NCI-H187 (cell line): ENCODE measurements at regions not wholly inside any gene's neighbourhood (a gene's known extent, or its start where the extent isn't known, plus 50 kb on each side); places are given as distances from the start of the nearest gene placed in this dataset.

Experiments
- DNase-seq, 2 experiments: peaks; one replicate each; lab custom pipeline; 2025; lab: John Stamatoyannopoulos, UW

- no peak for DNase-seq
Measured at GRCh38 chr2:128578406-128579390, 260.0 kb upstream of the HS6ST1 start.

GRCh38 chr2:128579825-128580224, 261.2 kb upstream of the HS6ST1 start:
- no peak for DNase-seq

GRCh38 chr2:128580988-128581848, 262.6 kb upstream of the HS6ST1 start:
- no peak for DNase-seq

DNA sequence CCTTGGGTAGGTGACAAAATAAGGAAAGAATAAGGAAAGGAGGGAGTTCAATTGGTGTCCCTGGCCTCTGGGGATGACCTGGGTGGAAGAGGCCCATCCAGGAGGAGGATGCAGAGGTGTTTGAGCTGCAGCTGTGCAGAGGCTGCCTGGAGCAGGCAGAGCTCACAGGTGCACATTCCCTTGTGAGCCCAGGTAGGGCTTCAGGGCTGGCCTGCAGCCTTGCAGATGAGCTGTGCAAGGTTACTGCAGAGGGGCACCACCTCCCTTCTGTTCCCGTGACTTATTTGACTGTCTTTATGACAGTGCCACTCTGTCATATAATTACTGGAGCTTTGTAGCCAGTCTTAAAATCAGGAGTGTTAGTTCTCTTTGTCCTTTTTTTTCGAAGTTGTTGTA, 263.2 kb upstream of the HS6ST1 start:
- no peak for DNase-seq

DNA sequence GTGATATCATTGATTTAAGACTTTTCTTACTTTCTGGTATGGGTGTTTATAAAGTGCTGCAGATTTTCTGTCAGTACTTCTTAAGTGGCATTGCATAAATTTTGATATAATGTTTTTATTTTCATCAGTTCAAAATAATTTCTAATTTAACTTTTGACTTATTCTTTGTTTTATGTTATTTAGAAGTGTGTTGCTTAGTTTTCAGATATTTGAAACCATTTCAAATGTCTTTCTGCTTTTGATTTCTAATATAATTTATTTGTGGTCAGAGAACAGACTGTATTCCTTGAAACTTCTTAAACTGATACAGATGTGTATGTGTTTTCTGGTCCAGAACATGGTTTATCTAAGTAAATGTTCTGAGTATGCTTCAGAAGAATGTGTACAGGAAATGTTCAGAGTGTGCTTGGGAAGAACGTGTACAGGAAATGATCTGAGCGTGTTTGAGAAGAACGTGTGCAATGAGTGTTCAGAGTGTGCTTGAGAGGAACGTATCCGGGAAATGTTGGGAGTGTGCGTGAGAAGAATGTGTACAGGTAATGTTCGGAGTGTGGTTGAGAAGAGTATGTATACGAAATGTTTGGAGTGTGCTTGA, 265.7 kb upstream of the HS6ST1 start:
- DNase-seq: no peak

DNA sequence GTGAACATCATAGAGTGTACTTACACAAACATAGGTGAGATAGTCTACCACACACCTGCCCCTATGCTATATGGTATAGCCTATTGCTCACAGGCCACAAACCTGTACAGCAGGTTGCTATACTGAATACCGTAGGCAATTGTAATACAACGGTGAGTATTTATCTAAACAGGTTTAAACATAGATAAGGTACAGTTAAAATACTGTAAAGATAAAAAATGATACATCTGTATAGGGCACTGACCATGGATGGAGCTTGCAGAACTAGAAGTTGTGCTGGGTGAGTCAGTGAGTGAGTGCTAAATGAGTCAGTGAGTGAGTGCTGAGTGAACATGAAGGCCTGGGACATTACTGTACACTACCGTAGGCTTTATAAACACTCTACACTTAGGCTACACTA, 267.0 kb upstream of the HS6ST1 start:
- DNase-seq: no peak

GRCh38 chr2:128589681-128590080, 271.0 kb upstream of the HS6ST1 start:
- no peak for DNase-seq

- DNase-seq: no peak
Measured at GRCh38 chr2:128590309-128591021, 271.8 kb upstream of the HS6ST1 start.

GRCh38 chr2:128591022-128591860, 272.6 kb upstream of the HS6ST1 start:
- DNase-seq: no peak

DNA sequence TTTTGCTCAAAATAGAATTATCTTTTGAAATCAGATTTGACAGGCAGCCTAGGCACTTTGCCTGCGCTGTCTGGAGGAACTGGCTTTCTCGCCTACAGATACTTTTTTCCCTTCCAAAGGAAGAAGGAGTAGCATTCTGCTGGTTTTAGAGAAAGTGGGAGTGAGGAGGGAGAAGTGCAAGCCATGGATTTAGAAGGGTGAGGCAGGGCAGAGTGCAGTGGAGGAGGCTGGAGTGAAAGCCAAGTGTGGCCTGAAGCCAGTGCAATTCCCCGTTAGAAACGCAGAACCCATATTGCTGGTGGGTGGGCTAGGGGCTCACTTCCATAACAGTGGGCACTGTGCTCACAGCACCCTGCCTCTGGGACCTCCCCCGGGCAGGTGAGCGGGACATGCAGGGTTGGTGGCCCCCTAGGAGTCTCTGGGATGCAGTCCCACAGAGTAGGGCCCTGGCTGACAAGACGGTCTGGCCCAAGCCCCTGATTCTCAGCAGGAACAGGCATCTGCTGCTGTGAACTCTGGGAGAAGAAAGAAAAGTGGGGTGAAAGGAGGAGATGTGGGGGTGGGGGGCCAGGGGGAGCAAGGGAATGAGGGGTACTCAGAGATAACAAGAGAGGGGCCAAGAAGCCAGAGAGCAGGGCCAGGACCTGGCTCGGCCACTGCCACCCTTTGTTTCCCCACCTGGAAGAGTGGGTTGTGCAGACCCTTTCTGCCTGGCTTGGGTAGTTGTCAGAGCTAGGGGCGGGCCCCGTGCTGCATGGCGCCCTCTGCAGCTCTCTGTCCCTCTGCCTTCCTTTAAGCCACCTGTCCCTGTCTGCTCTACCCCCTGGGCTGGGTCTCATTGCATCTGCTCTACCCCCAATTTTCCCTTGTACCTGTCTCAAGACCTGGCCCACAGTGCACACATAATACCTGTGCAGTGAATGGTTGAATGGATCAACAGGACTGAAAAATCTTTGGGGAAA, 273.5 kb upstream of the HS6ST1 start:
- DNase-seq: no peak

DNA sequence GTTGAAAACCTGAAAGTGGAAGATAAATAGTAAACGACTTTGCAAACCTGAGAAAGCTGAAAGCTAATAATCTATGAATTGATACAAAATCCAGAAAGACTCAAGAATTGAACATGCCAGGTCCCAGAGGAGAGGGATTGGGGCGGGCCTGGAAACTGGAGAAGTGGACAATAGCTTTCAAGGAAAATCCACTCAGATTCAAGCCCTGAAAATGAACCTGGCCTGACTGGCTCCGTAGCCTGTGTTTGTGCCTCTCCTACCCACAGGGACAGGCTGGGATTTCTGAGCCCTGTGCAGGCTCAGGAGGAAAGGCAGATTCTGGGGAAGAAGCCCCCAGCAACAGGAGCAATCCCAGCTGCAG, 274.8 kb upstream of the HS6ST1 start:
- DNase-seq: no peak

GRCh38 chr2:128593879-128594650, 275.4 kb upstream of the HS6ST1 start:
- no peak for DNase-seq

DNA sequence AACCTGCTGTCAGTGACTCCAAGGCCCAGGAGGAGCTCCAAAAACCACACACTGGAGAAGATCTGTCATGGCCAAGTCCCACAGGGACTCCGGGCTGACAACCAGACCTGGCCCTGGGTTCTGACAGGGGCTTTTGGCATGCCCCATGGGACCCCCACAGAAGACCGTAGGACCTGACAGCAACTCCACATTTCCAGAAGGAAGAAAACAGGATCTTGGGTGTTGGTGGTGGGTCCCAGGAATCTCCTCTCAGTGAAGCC, 275.9 kb upstream of the HS6ST1 start:
- no peak for DNase-seq

DNA sequence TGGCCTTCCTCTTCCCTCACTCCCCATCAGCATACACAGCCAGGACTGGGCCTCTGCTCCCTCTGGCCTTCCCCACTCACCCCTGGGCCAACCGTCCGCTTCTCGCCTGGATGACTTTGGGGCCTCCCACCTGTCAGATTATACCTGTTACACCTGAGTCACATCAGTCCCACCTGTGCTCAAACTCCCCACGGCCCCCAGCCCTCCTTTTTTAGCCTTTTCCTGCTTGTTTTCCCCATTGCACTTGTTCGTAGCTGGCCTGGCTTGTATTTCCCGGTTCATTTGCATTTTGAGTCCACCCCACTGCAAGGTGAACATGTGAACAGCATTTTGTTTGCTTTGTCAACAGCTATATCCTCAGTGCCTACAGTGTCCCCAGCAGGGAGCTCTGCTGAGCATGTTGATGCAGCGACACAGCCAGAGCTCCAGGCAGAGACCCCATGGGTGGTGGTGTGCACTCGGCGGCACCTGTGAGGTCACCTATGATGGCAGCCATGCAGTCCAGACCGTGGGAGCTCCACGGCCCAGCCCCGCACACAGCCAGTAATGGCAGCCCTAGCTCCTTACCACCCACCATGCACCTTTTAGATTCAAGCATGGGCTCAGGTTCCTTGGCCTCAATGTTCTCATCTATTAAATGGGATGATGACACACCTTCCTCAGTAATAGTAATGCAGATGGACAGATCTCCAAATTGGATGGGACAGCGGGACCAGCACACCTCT, 276.4 kb upstream of the HS6ST1 start:
- DNase-seq: peak in 1 of 2 experiments; percentile 1

DNA sequence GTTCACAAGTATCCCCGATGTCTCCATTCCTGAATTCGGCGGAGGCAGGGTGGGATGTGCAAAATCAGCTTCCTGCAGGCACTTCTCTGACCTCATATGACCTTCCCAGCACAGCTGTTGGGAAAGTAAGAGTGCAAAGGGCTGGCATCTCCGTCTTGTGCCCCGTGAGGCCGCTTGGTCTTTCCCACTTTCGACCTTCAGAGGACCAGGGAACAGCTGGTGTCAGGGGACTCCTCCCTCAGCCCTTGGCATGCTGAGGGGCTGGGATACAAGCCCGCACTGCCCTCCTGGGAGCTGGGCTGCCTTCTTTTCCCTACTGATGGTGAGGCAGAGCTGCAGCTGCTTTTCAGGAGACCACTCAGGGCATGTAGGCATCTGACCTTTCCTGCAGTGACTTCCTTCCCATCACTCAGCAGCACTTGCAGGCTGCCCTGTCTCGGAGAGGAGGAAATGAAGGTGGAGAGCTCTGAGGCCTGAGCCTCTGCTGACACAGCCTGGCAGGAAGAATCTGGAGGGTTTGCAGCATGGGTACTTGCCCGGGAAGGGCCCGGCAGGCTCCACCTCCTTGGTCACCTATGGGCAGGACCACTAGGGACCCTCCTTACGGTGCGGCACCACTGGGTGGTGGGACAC, 277.2 kb upstream of the HS6ST1 start:
- DNase-seq: no peak

DNA sequence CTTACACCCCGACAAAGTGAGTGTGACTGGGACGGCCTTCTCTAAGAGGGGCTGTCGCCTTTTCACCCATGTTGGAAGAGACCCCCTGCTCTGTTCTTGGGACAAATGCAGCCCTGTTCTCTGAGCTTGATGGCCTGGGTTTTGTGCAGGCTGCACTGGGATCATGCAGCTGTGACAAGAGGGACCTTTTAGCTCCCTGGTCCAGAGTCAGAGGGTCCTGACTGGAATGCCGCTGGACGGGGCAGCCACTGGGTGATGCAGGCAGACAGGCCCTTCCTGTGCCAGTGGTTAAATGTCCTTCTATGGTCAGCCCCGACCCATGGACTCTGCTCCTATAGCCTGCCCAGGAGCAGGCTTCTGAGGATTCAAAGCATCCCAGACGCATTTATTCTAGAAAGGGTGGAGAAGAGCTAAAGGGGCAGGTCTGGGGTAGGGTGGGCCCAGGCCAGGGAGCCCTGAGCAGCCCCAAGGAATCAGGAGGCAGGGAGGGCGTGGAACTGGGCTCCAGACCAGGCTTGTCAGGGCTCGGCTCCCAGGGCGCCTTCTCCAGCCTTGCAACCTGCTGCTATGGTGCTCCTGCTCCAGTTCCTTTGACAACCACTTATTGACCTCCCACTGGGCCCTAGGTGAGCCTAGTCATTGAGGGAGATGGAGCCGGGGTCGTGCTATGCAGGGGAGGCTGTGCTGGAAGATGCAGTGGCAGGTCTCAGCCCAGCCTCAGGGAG, 277.9 kb upstream of the HS6ST1 start:
- no peak for DNase-seq

- DNase-seq: no peak
Measured at GRCh38 chr2:128597121-128597762, 278.6 kb upstream of the HS6ST1 start.
